ENCODE measurements at regions not wholly inside any gene's neighbourhood (a gene's known extent, or its start where the extent isn't known, plus 50 kb on each side); places are given as distances from the start of the nearest gene placed in this dataset.

- TF ChIP-seq, protein P1, sequence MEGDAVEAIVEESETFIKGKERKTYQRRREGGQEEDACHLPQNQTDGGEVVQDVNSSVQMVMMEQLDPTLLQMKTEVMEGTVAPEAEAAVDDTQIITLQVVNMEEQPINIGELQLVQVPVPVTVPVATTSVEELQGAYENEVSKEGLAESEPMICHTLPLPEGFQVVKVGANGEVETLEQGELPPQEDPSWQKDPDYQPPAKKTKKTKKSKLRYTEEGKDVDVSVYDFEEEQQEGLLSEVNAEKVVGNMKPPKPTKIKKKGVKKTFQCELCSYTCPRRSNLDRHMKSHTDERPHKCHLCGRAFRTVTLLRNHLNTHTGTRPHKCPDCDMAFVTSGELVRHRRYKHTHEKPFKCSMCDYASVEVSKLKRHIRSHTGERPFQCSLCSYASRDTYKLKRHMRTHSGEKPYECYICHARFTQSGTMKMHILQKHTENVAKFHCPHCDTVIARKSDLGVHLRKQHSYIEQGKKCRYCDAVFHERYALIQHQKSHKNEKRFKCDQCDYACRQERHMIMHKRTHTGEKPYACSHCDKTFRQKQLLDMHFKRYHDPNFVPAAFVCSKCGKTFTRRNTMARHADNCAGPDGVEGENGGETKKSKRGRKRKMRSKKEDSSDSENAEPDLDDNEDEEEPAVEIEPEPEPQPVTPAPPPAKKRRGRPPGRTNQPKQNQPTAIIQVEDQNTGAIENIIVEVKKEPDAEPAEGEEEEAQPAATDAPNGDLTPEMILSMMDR (IDR thresholded peaks at IDR 0.05; ENCODE audit: borderline replicate concordance, extremely low read depth, low read length, poor library complexity, severe bottlenecking): no peak
- TF ChIP-seq EZH2 (IDR thresholded peaks at IDR 0.05; ENCODE audit: borderline replicate concordance, low read depth, low read length, severe bottlenecking): no peak
Observed at GRCh38 chr3:152113413-152113812, 155.3 kb upstream of the MBNL1 start.

Data from DND-41 (cell line).